Duodenal mucosa (tissue), 2 donors: ENCODE measurements at regions not wholly inside any gene's neighbourhood (a gene's known extent, or its start where the extent isn't known, plus 50 kb on each side); places are given as distances from the start of the nearest gene placed in this dataset.
"Not testable (repeated sequence)": the region's sequence is repeated elsewhere in the genome, so short reads cannot be mapped to it uniquely, and the experiment has no call there.

Source experiments
- H3K27ac ChIP-seq: one replicate; pipeline ENCODE4 v1.7.0; 2013; ENCODE audit warnings: low read depth, low read length
- H3K27me3 ChIP-seq, 2 donors: one replicate each; pipeline ENCODE4 v1.7.0; 2013; ENCODE audit warnings: low read length in 2 of 2, control low read depth in 1 of 2; ENCODE audit not compliant: insufficient read depth in 2 of 2, control insufficient read depth in 1 of 2
- H3K36me3 ChIP-seq, 2 donors: one replicate each; pipeline ENCODE4 v1.7.0; 2013; ENCODE audit warnings: low read length in 2 of 2, control low read depth in 1 of 2; ENCODE audit not compliant: insufficient read depth in 2 of 2, control insufficient read depth in 1 of 2
- H3K4me1 ChIP-seq, 2 donors: one replicate each; pipeline ENCODE4 v1.7.0; 2013; ENCODE audit warnings: low read length in 2 of 2, control low read depth in 1 of 2; ENCODE audit not compliant: insufficient read depth in 2 of 2, control insufficient read depth in 1 of 2
- H3K4me3 ChIP-seq, 2 donors: one replicate each; pipeline ENCODE4 v1.7.0; 2013; ENCODE audit warnings: low read length in 2 of 2, low read depth in 1 of 2
- H3K9ac ChIP-seq, 2 donors: one replicate each; pipeline ENCODE4 v1.7.0; 2013; ENCODE audit warnings: low read length in 2 of 2, low read depth in 1 of 2
- H3K9me3 ChIP-seq, 2 donors: one replicate each; pipeline ENCODE4 v1.7.0; 2013; ENCODE audit warnings: low read length in 2 of 2, control low read depth in 1 of 2; ENCODE audit not compliant: control insufficient read depth in 1 of 2

- Histone ChIP-seq H3K9me3 (no peaks in the 10 kb centered on the region), H3K4me1 (no peaks in the 10 kb centered on the region), H3K27me3 (no peaks in the 10 kb centered on the region), H3K36me3 (no peaks in the 10 kb centered on the region), H3K27ac (no peak overlapping the region), H3K4me3 (no peak overlapping the region), H3K9ac (no peak overlapping the region)
Measured at GRCh38 chr6:112431803-112432202, 84.7 kb downstream of the RFPL4B start.

- Histone ChIP-seq H3K36me3 (no peaks in the 10 kb centered on the region), H3K9ac (no peak overlapping the region), H3K27me3 (no peaks in the 10 kb centered on the region), H3K9me3 (no peaks in the 10 kb centered on the region), H3K27ac (no peak overlapping the region), H3K4me1 (no peaks in the 10 kb centered on the region), H3K4me3 (no peak overlapping the region)
Measured at GRCh38 chr6:112432853-112433252, 85.7 kb downstream of the RFPL4B start.

- Histone ChIP-seq H3K27ac (no peak overlapping the region), H3K9ac (no peak overlapping the region), H3K36me3 (no peaks in the 10 kb centered on the region), H3K4me1 (no peaks in the 10 kb centered on the region), H3K9me3 (no peaks in the 10 kb centered on the region), H3K4me3 (no peak overlapping the region), H3K27me3 (no peaks in the 10 kb centered on the region)
Measured at GRCh38 chr6:112433457-112433856, 86.3 kb downstream of the RFPL4B start.

GRCh38 chr6:112434896-112435435 lies 87.8 kb downstream of the RFPL4B start:
- Histone ChIP-seq H3K9me3 (no peaks in the 10 kb centered on the region), H3K4me3 (no peak overlapping the region), H3K9ac (no peak overlapping the region), H3K36me3 (no peaks in the 10 kb centered on the region), H3K4me1 (no peaks in the 10 kb centered on the region), H3K27ac (no peak overlapping the region), H3K27me3 (no peaks in the 10 kb centered on the region)

- Histone ChIP-seq H3K4me3 (no peak overlapping the region), H3K27me3 (no peaks in the 10 kb centered on the region), H3K9me3 (no peaks in the 10 kb centered on the region), H3K9ac (no peak overlapping the region), H3K4me1 (no peaks in the 10 kb centered on the region), H3K36me3 (no peaks in the 10 kb centered on the region), H3K27ac (no peak overlapping the region)
Measured at GRCh38 chr6:112437058-112437457, 89.9 kb downstream of the RFPL4B start.

GRCh38 chr6:112439010-112439409 lies 91.9 kb downstream of the RFPL4B start:
- no peak overlapping the region for H3K9ac ChIP-seq

GRCh38 chr6:112439432-112439831 lies 92.3 kb downstream of the RFPL4B start:
- H3K36me3 ChIP-seq: no peaks in the 10 kb centered on the region

More at GRCh38 chr6:112439010-112439409, 91.9 kb downstream of the RFPL4B start:
- Histone ChIP-seq H3K36me3 (no peaks in the 10 kb centered on the region), H3K4me3 (no peak overlapping the region), H3K27ac (no peak overlapping the region), H3K4me1 (no peaks in the 10 kb centered on the region), H3K27me3 (no peaks in the 10 kb centered on the region), H3K9me3 (no peaks in the 10 kb centered on the region)

GRCh38 chr6:112441607-112442006 lies 94.5 kb downstream of the RFPL4B start:
- Histone ChIP-seq H3K27ac (no peak overlapping the region), H3K4me3 (no peak overlapping the region), H3K9me3 (no peaks in the 10 kb centered on the region), H3K36me3 (no peaks in the 10 kb centered on the region), H3K4me1 (no peaks in the 10 kb centered on the region), H3K9ac (no peak overlapping the region), H3K27me3 (no peaks in the 10 kb centered on the region)

More at GRCh38 chr6:112439432-112439831, 92.3 kb downstream of the RFPL4B start:
- no peak overlapping the region for H3K27ac ChIP-seq
- no peaks in the 10 kb centered on the region for H3K4me1 ChIP-seq
- H3K4me3 ChIP-seq: no peak overlapping the region
- no peak overlapping the region for H3K9ac ChIP-seq
- no peaks in the 10 kb centered on the region for H3K27me3 ChIP-seq
- H3K9me3 ChIP-seq: no peaks in the 10 kb centered on the region

- H3K27ac ChIP-seq: no peak overlapping the region
- H3K9ac ChIP-seq: no peak overlapping the region
Measured at GRCh38 chr6:112443179-112444065, 96.3 kb downstream of the RFPL4B start.

GRCh38 chr6:112448786-112449185 lies 101.7 kb downstream of the RFPL4B start:
- not testable (repeated sequence) for H3K27me3 ChIP-seq, H3K36me3 ChIP-seq, H3K27ac ChIP-seq, H3K9ac ChIP-seq, H3K9me3 ChIP-seq, H3K4me1 ChIP-seq, H3K4me3 ChIP-seq

More at GRCh38 chr6:112443179-112444065, 96.3 kb downstream of the RFPL4B start:
- Histone ChIP-seq H3K4me3 (no peak overlapping the region), H3K4me1 (no peaks in the 10 kb centered on the region), H3K27me3 (no peaks in the 10 kb centered on the region), H3K36me3 (no peaks in the 10 kb centered on the region), H3K9me3 (no peaks in the 10 kb centered on the region)
